ENCODE measurements at regions not wholly inside any gene's neighbourhood (a gene's known extent, or its start where the extent isn't known, plus 50 kb on each side); places are given as distances from the start of the nearest gene placed in this dataset.

- Histone ChIP-seq H3K4me1 (ENCODE audit: control insufficient read depth, insufficient read depth, low read length) (no peaks in the 10 kb centered on the region), H3K27ac (ENCODE audit: low read length) (no peak overlapping the region), H3K9me3 (ENCODE audit: control insufficient read depth, low read length) (no peaks in the 10 kb centered on the region), H3K27me3 (ENCODE audit: control insufficient read depth, insufficient read depth) (no peaks in the 10 kb centered on the region), H3K4me3 (ENCODE audit: low read length) (no peak overlapping the region)
- intact Hi-C loops (cut with DNase I): no loop called here
- 96% methylated on average over 4 of the region's 4 CpGs for WGBS
- ATAC-seq (no peak), DNase-seq (no peak)
These were observed 340.7 kb upstream of the TSHZ2 start for GRCh38 chr20:52631469-52631868.

GRCh38 chr20:52630138-52630537 lies 342.0 kb upstream of the TSHZ2 start:
- H3K27me3 ChIP-seq (ENCODE audit: control insufficient read depth, insufficient read depth): no peaks in the 10 kb centered on the region
- intact Hi-C loops (cut with DNase I): no loop called here
- H3K27ac ChIP-seq (ENCODE audit: low read length): no peak overlapping the region
- H3K4me3 ChIP-seq (ENCODE audit: low read length): no peak overlapping the region
- DNase-seq: no peak
- H3K4me1 ChIP-seq (ENCODE audit: control insufficient read depth, insufficient read depth, low read length): no peaks in the 10 kb centered on the region
- WGBS: 54% methylated on average over 2 of the region's 2 CpGs
- ATAC-seq: no peak
- no peaks in the 10 kb centered on the region for H3K9me3 ChIP-seq (ENCODE audit: control insufficient read depth, low read length)

- WGBS: 80% methylated on average over 4 of the region's 4 CpGs
- H3K27me3 ChIP-seq (ENCODE audit: control insufficient read depth, insufficient read depth): no peaks in the 10 kb centered on the region
- H3K27ac ChIP-seq (ENCODE audit: low read length): no peak overlapping the region
- H3K4me3 ChIP-seq (ENCODE audit: low read length): no peak overlapping the region
- ATAC-seq (no peak), DNase-seq (no peak)
- no peaks in the 10 kb centered on the region for H3K4me1 ChIP-seq (ENCODE audit: control insufficient read depth, insufficient read depth, low read length)
- H3K9me3 ChIP-seq (ENCODE audit: control insufficient read depth, low read length): no peaks in the 10 kb centered on the region
- intact Hi-C loops (cut with DNase I): no loop called here
These were observed 347.9 kb upstream of the TSHZ2 start for GRCh38 chr20:52624281-52624680.

GRCh38 chr20:52622081-52622480 lies 350.1 kb upstream of the TSHZ2 start:
- intact Hi-C loops (cut with DNase I): no loop called here

GRCh38 chr20:52621401-52621800 lies 350.8 kb upstream of the TSHZ2 start:
- intact Hi-C loops (cut with DNase I): no loop called here
- no peak for DNase-seq

More at GRCh38 chr20:52622081-52622480, 350.1 kb upstream of the TSHZ2 start:
- no peak overlapping the region for H3K4me3 ChIP-seq (ENCODE audit: low read length)
- H3K27ac ChIP-seq (ENCODE audit: low read length): no peak overlapping the region
- no peak for DNase-seq
- H3K27me3 ChIP-seq (ENCODE audit: control insufficient read depth, insufficient read depth): no peaks in the 10 kb centered on the region
- H3K4me1 ChIP-seq (ENCODE audit: control insufficient read depth, insufficient read depth, low read length): no peaks in the 10 kb centered on the region
- no peaks in the 10 kb centered on the region for H3K9me3 ChIP-seq (ENCODE audit: control insufficient read depth, low read length)
- no peak for ATAC-seq

GRCh38 chr20:52619671-52620070 lies 352.5 kb upstream of the TSHZ2 start:
- Histone ChIP-seq H3K9me3 (ENCODE audit: control insufficient read depth, low read length) (no peaks in the 10 kb centered on the region), H3K4me3 (ENCODE audit: low read length) (no peak overlapping the region), H3K27me3 (ENCODE audit: control insufficient read depth, insufficient read depth) (no peaks in the 10 kb centered on the region), H3K4me1 (ENCODE audit: control insufficient read depth, insufficient read depth, low read length) (no peaks in the 10 kb centered on the region), H3K27ac (ENCODE audit: low read length) (no peak overlapping the region)
- intact Hi-C loops (cut with DNase I): no loop called here
- 55% methylated on average over 3 of the region's 3 CpGs for WGBS
- no peak for DNase-seq
- no peak for ATAC-seq

More at GRCh38 chr20:52621401-52621800, 350.8 kb upstream of the TSHZ2 start:
- 63% methylated on average over 2 of the region's 2 CpGs for WGBS
- no peaks in the 10 kb centered on the region for H3K4me1 ChIP-seq (ENCODE audit: control insufficient read depth, insufficient read depth, low read length)
- no peak for ATAC-seq
- no peak overlapping the region for H3K4me3 ChIP-seq (ENCODE audit: low read length)
- no peaks in the 10 kb centered on the region for H3K27me3 ChIP-seq (ENCODE audit: control insufficient read depth, insufficient read depth)
- H3K9me3 ChIP-seq (ENCODE audit: control insufficient read depth, low read length): no peaks in the 10 kb centered on the region
- no peak overlapping the region for H3K27ac ChIP-seq (ENCODE audit: low read length)

GRCh38 chr20:52619101-52619500 lies 353.1 kb upstream of the TSHZ2 start:
- Histone ChIP-seq H3K27ac (ENCODE audit: low read length) (no peak overlapping the region), H3K9me3 (ENCODE audit: control insufficient read depth, low read length) (no peaks in the 10 kb centered on the region), H3K4me3 (ENCODE audit: low read length) (no peak overlapping the region), H3K27me3 (ENCODE audit: control insufficient read depth, insufficient read depth) (no peaks in the 10 kb centered on the region), H3K4me1 (ENCODE audit: control insufficient read depth, insufficient read depth, low read length) (no peaks in the 10 kb centered on the region)
- 50% methylated on average over 5 of the region's 5 CpGs for WGBS
- intact Hi-C loops (cut with DNase I): no loop called here
- DNase-seq (no peak), ATAC-seq (no peak)

- 64% methylated on average over 3 of the region's 3 CpGs for WGBS
- intact Hi-C loops (cut with DNase I): no loop called here
- DNase-seq (no peak), ATAC-seq (no peak)
- Histone ChIP-seq H3K27ac (ENCODE audit: low read length) (no peak overlapping the region), H3K4me3 (ENCODE audit: low read length) (no peak overlapping the region), H3K9me3 (ENCODE audit: control insufficient read depth, low read length) (no peaks in the 10 kb centered on the region), H3K4me1 (ENCODE audit: control insufficient read depth, insufficient read depth, low read length) (no peaks in the 10 kb centered on the region), H3K27me3 (ENCODE audit: control insufficient read depth, insufficient read depth) (no peaks in the 10 kb centered on the region)
These were observed 355.5 kb upstream of the TSHZ2 start for GRCh38 chr20:52616629-52617028.

- 87% methylated on average over 3 of the region's 3 CpGs for WGBS
- ATAC-seq: no peak
- no peak for DNase-seq
- H3K4me3 ChIP-seq (ENCODE audit: low read length): no peak overlapping the region
- no peaks in the 10 kb centered on the region for H3K9me3 ChIP-seq (ENCODE audit: control insufficient read depth, low read length)
- H3K27me3 ChIP-seq (ENCODE audit: control insufficient read depth, insufficient read depth): no peaks in the 10 kb centered on the region
- H3K27ac ChIP-seq (ENCODE audit: low read length): no peak overlapping the region
- intact Hi-C loops (cut with DNase I): no loop called here
- no peaks in the 10 kb centered on the region for H3K4me1 ChIP-seq (ENCODE audit: control insufficient read depth, insufficient read depth, low read length)
These were observed 357.9 kb upstream of the TSHZ2 start for GRCh38 chr20:52614051-52614863.

- Histone ChIP-seq H3K4me1 (ENCODE audit: control insufficient read depth, insufficient read depth, low read length) (no peaks in the 10 kb centered on the region), H3K27ac (ENCODE audit: low read length) (no peak overlapping the region), H3K9me3 (ENCODE audit: control insufficient read depth, low read length) (no peaks in the 10 kb centered on the region), H3K4me3 (ENCODE audit: low read length) (no peak overlapping the region), H3K27me3 (ENCODE audit: control insufficient read depth, insufficient read depth) (no peaks in the 10 kb centered on the region)
- WGBS: 89% methylated on average over 5 of the region's 5 CpGs
- DNase-seq (no peak), ATAC-seq (no peak)
- intact Hi-C loops (cut with DNase I): no loop called here
These were observed 360.0 kb upstream of the TSHZ2 start for GRCh38 chr20:52612046-52612632.

GRCh38 chr20:52610749-52611148 lies 361.4 kb upstream of the TSHZ2 start:
- ATAC-seq (no peak), DNase-seq (no peak)
- no peaks in the 10 kb centered on the region for H3K27me3 ChIP-seq (ENCODE audit: control insufficient read depth, insufficient read depth)
- H3K4me1 ChIP-seq (ENCODE audit: control insufficient read depth, insufficient read depth, low read length): no peaks in the 10 kb centered on the region
- no peaks in the 10 kb centered on the region for H3K9me3 ChIP-seq (ENCODE audit: control insufficient read depth, low read length)
- intact Hi-C loops (cut with DNase I): no loop called here
- no peak overlapping the region for H3K27ac ChIP-seq (ENCODE audit: low read length)
- no peak overlapping the region for H3K4me3 ChIP-seq (ENCODE audit: low read length)

All from right cardiac atrium (tissue), 5 donors.